ENCODE measurements at regions not wholly inside any gene's neighbourhood (a gene's known extent, or its start where the extent isn't known, plus 50 kb on each side); places are given as distances from the start of the nearest gene placed in this dataset.

DNA sequence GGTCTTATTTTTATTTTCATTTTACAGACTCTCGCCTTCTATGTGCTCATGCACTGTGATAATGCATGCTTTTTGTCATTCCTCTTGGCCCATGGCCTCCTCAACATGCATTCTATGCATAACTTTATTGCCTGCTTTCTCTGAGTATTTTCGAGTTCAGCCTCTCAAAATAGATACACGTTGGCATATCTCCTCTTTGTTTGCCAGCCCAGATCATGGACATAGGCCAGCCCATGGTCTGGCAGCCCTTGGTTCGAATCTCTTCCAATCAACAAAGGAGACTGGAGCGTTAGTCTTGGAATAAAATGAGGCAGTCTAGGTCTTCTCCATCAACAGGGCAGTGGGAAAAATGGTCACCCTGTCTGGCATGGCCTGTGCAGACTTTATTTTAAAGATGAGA is 279.5 kb upstream of the ADAMTS16 start:
- Histone ChIP-seq H3K79me2 (ENCODE audit: low read length) (no peaks in the 10 kb centered on the region), H2AFZ (ENCODE audit: low read length) (no peak overlapping the region), H3K4me2 (ENCODE audit: low read depth, low read length) (no peak overlapping the region), H3K36me3 (replicated peaks; ENCODE audit: insufficient read depth, low read length) (no peaks in the 10 kb centered on the region), H3K9me2 (replicated peaks; ENCODE audit: insufficient read depth, low read length) (no peaks in the 10 kb centered on the region), H3K9ac (ENCODE audit: low read length) (no peak overlapping the region), H3F3A (ENCODE audit: insufficient read depth, low read length) (no peaks in the 10 kb centered on the region), H3K27ac (ENCODE audit: low read length) (no peak overlapping the region), H4K20me1 (ENCODE audit: insufficient read depth, low read length) (no peaks in the 10 kb centered on the region), H3K4me1 (ENCODE audit: low read length) (no peaks in the 10 kb centered on the region), H3K4me3 (ENCODE audit: low read length) (no peak overlapping the region), H3K9me3 (replicated peaks; ENCODE audit: insufficient read depth, low read length) (no peaks in the 10 kb centered on the region), H3K27me3 (replicated peaks; ENCODE audit: insufficient read depth, low read length) (no peaks in the 10 kb centered on the region)
- TF ChIP-seq CTCF (IDR thresholded peaks at IDR 0.05; ENCODE audit: low read length): no peak
- TF ChIP-seq EZH2 (optimal IDR thresholded peaks at IDR 0.05; ENCODE audit: low read depth, low read length): no peak
- no peak for TF ChIP-seq EZH2phosphoT487 (IDR thresholded peaks at IDR 0.05; ENCODE audit: low read length)
- no peak for DNase-seq

- TF ChIP-seq EZH2phosphoT487 (IDR thresholded peaks at IDR 0.05; ENCODE audit: low read length) (no peak), EZH2 (optimal IDR thresholded peaks at IDR 0.05; ENCODE audit: low read depth, low read length) (no peak), CTCF (IDR thresholded peaks at IDR 0.05; ENCODE audit: low read length) (peak; percentile 54)
- Histone ChIP-seq H3K9ac (ENCODE audit: low read length) (no peak overlapping the region), H3K4me3 (ENCODE audit: low read length) (no peak overlapping the region), H3K9me2 (replicated peaks; ENCODE audit: insufficient read depth, low read length) (no peaks in the 10 kb centered on the region), H3K4me2 (ENCODE audit: low read depth, low read length) (no peak overlapping the region), H2AFZ (ENCODE audit: low read length) (no peak overlapping the region), H3K79me2 (ENCODE audit: low read length) (no peaks in the 10 kb centered on the region), H3K4me1 (ENCODE audit: low read length) (no peaks in the 10 kb centered on the region), H3K36me3 (replicated peaks; ENCODE audit: insufficient read depth, low read length) (no peaks in the 10 kb centered on the region), H4K20me1 (ENCODE audit: insufficient read depth, low read length) (no peaks in the 10 kb centered on the region), H3F3A (ENCODE audit: insufficient read depth, low read length) (no peaks in the 10 kb centered on the region), H3K27me3 (replicated peaks; ENCODE audit: insufficient read depth, low read length) (no peaks in the 10 kb centered on the region), H3K9me3 (replicated peaks; ENCODE audit: insufficient read depth, low read length) (no peaks in the 10 kb centered on the region), H3K27ac (ENCODE audit: low read length) (no peak overlapping the region)
- DNase-seq: peak; percentile 40
These were observed 277.6 kb upstream of the ADAMTS16 start for GRCh38 chr5:4862500-4862899.

DNA sequence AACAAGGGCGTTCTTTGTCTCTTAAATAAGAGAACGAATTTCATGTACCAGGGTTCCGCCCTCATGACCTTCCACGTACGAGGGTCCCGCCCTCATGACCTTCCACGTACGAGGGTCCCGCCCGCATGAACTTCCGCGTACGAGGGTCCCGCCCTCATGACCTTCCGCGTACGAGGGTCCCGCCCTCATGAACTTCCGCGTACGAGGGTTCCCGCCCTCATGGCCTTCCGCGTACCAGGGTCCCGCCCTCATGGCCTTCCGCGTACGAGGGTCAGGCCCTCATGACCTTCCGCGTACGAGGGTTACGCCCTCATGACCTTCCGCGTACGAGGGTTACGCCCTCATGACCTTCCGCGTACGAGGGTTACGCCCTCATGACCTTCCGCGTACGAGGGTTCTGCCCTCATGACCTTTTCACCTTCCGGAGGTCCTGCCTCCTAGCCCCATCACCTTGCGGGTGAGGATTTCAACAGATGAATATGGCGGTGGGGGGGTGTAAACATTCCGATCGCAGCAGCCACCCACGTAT is 273.9 kb upstream of the ADAMTS16 start:
- TF ChIP-seq EZH2phosphoT487 (IDR thresholded peaks at IDR 0.05; ENCODE audit: low read length): no peak
- H3K27ac ChIP-seq (ENCODE audit: low read length): no peak overlapping the region
- H3K9me3 ChIP-seq (replicated peaks; ENCODE audit: insufficient read depth, low read length): no peaks in the 10 kb centered on the region
- no peak overlapping the region for H3K4me2 ChIP-seq (ENCODE audit: low read depth, low read length)
- H4K20me1 ChIP-seq (ENCODE audit: insufficient read depth, low read length): no peaks in the 10 kb centered on the region
- DNase-seq: no peak
- H2AFZ ChIP-seq (ENCODE audit: low read length): no peak overlapping the region
- no peaks in the 10 kb centered on the region for H3K79me2 ChIP-seq (ENCODE audit: low read length)
- no peaks in the 10 kb centered on the region for H3K4me1 ChIP-seq (ENCODE audit: low read length)
- no peaks in the 10 kb centered on the region for H3K36me3 ChIP-seq (replicated peaks; ENCODE audit: insufficient read depth, low read length)
- H3K9me2 ChIP-seq (replicated peaks; ENCODE audit: insufficient read depth, low read length): no peaks in the 10 kb centered on the region
- H3K4me3 ChIP-seq (ENCODE audit: low read length): no peak overlapping the region
- H3K27me3 ChIP-seq (replicated peaks; ENCODE audit: insufficient read depth, low read length): no peaks in the 10 kb centered on the region
- no peaks in the 10 kb centered on the region for H3F3A ChIP-seq (ENCODE audit: insufficient read depth, low read length)
- no peak overlapping the region for H3K9ac ChIP-seq (ENCODE audit: low read length)

DNA sequence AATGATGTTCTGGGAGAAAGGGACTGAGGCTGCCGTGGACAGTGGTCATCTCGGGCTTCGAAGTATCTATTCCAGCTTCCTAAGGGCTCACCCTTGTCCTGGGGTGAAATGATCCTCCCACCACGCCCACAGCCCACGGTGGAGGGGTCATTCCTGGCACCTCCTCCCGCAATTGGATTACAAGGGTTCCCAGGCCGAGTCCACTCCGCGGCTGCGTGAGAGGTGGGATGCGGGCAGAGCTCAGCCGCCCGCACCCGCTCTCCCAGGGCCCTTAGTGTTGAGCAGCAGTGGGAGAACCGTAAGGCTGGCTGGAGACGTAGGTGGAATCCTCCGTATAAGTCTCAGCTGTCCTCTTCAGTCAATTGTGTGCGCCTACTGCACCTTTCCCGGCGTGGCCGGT is 273.3 kb upstream of the ADAMTS16 start:
- H3K36me3 ChIP-seq (replicated peaks; ENCODE audit: insufficient read depth, low read length): no peaks in the 10 kb centered on the region
- no peak for DNase-seq
- H3K27ac ChIP-seq (ENCODE audit: low read length): no peak overlapping the region
- H3K79me2 ChIP-seq (ENCODE audit: low read length): no peaks in the 10 kb centered on the region
- H4K20me1 ChIP-seq (ENCODE audit: insufficient read depth, low read length): no peaks in the 10 kb centered on the region
- TF ChIP-seq EZH2phosphoT487 (IDR thresholded peaks at IDR 0.05; ENCODE audit: low read length) (no peak), CTCF (IDR thresholded peaks at IDR 0.05; ENCODE audit: low read length) (no peak), EZH2 (optimal IDR thresholded peaks at IDR 0.05; ENCODE audit: low read depth, low read length) (no peak)
- H3K9me2 ChIP-seq (replicated peaks; ENCODE audit: insufficient read depth, low read length): no peaks in the 10 kb centered on the region
- no peak overlapping the region for H3K9ac ChIP-seq (ENCODE audit: low read length)
- no peaks in the 10 kb centered on the region for H3K27me3 ChIP-seq (replicated peaks; ENCODE audit: insufficient read depth, low read length)
- H3K4me2 ChIP-seq (ENCODE audit: low read depth, low read length): no peak overlapping the region
- no peak overlapping the region for H3K4me3 ChIP-seq (ENCODE audit: low read length)
- H2AFZ ChIP-seq (ENCODE audit: low read length): no peak overlapping the region
- no peaks in the 10 kb centered on the region for H3K9me3 ChIP-seq (replicated peaks; ENCODE audit: insufficient read depth, low read length)
- no peaks in the 10 kb centered on the region for H3K4me1 ChIP-seq (ENCODE audit: low read length)
- no peaks in the 10 kb centered on the region for H3F3A ChIP-seq (ENCODE audit: insufficient read depth, low read length)

All from MM.1S (cell line).